ENCODE measurements at regions not wholly inside any gene's neighbourhood (a gene's known extent, or its start where the extent isn't known, plus 50 kb on each side); places are given as distances from the start of the nearest gene placed in this dataset.

GRCh38 chr9:99466781-99467180, 244.7 kb downstream of the SEC61B start:
- Histone ChIP-seq H3K4me3 (ENCODE audit: low read length) (no peak overlapping the region), H3K9me3 (ENCODE audit: control insufficient read depth, insufficient read depth, low read length) (no peaks in the 10 kb centered on the region), H3K27ac (ENCODE audit: low read depth, low read length) (no peak overlapping the region), H3K4me2 (ENCODE audit: low read length) (no peak overlapping the region), H4K20me1 (ENCODE audit: control insufficient read depth, insufficient read depth, low read depth, low read length) (no peaks in the 10 kb centered on the region), H3K9me2 (replicated peaks; ENCODE audit: control insufficient read depth, low read length) (no peaks in the 10 kb centered on the region), H3K36me3 (ENCODE audit: control insufficient read depth, low read length) (no peaks in the 10 kb centered on the region), H3F3A (ENCODE audit: control insufficient read depth, insufficient read depth) (no peaks in the 10 kb centered on the region), H3K79me2 (ENCODE audit: control insufficient read depth, low read length) (no peaks in the 10 kb centered on the region), H3K4me1 (ENCODE audit: control insufficient read depth, low read length) (no peaks in the 10 kb centered on the region), H3K27me3 (ENCODE audit: control insufficient read depth, low read length) (peaks cover 14% of the 10 kb centered on the region)
- no peak for TF ChIP-seq CTCF (IDR thresholded peaks at IDR 0.05; ENCODE audit: low read depth, low read length, poor library complexity, severe bottlenecking)
- TF ChIP-seq EZH2phosphoT487 (IDR thresholded peaks at IDR 0.05; ENCODE audit: borderline replicate concordance, low read length), result no peak

- H3K4me3 ChIP-seq (ENCODE audit: low read length), result no peak overlapping the region
- no peaks in the 10 kb centered on the region for H3K4me1 ChIP-seq (ENCODE audit: control insufficient read depth, low read length)
- H3K36me3 ChIP-seq (ENCODE audit: control insufficient read depth, low read length), result no peaks in the 10 kb centered on the region
- H3K4me2 ChIP-seq (ENCODE audit: low read length), result no peak overlapping the region
- no peaks in the 10 kb centered on the region for H3F3A ChIP-seq (ENCODE audit: control insufficient read depth, insufficient read depth)
- no peaks in the 10 kb centered on the region for H3K79me2 ChIP-seq (ENCODE audit: control insufficient read depth, low read length)
- H4K20me1 ChIP-seq (ENCODE audit: control insufficient read depth, insufficient read depth, low read depth, low read length), result no peaks in the 10 kb centered on the region
- TF ChIP-seq CTCF (IDR thresholded peaks at IDR 0.05; ENCODE audit: low read depth, low read length, poor library complexity, severe bottlenecking) (no peak), EZH2phosphoT487 (IDR thresholded peaks at IDR 0.05; ENCODE audit: borderline replicate concordance, low read length) (no peak)
- H3K9me3 ChIP-seq (ENCODE audit: control insufficient read depth, insufficient read depth, low read length), result no peaks in the 10 kb centered on the region
- no peak overlapping the region for H3K27ac ChIP-seq (ENCODE audit: low read depth, low read length)
- peaks cover 22% of the 10 kb centered on the region for H3K27me3 ChIP-seq (ENCODE audit: control insufficient read depth, low read length)
- H3K9me2 ChIP-seq (replicated peaks; ENCODE audit: control insufficient read depth, low read length), result no peaks in the 10 kb centered on the region
These were observed 249.0 kb downstream of the SEC61B start for GRCh38 chr9:99471033-99471432.

GRCh38 chr9:99472240-99472915, 250.3 kb downstream of the SEC61B start:
- Histone ChIP-seq H3K27ac (ENCODE audit: low read depth, low read length) (no peak overlapping the region), H3K9me2 (replicated peaks; ENCODE audit: control insufficient read depth, low read length) (no peaks in the 10 kb centered on the region), H3K4me1 (ENCODE audit: control insufficient read depth, low read length) (no peaks in the 10 kb centered on the region), H3K4me3 (ENCODE audit: low read length) (no peak overlapping the region), H3K27me3 (ENCODE audit: control insufficient read depth, low read length) (peaks cover 24% of the 10 kb centered on the region), H3K4me2 (ENCODE audit: low read length) (no peak overlapping the region), H3K36me3 (ENCODE audit: control insufficient read depth, low read length) (no peaks in the 10 kb centered on the region), H4K20me1 (ENCODE audit: control insufficient read depth, insufficient read depth, low read depth, low read length) (no peaks in the 10 kb centered on the region), H3F3A (ENCODE audit: control insufficient read depth, insufficient read depth) (no peaks in the 10 kb centered on the region), H3K9me3 (ENCODE audit: control insufficient read depth, insufficient read depth, low read length) (no peaks in the 10 kb centered on the region), H3K79me2 (ENCODE audit: control insufficient read depth, low read length) (no peaks in the 10 kb centered on the region)
- TF ChIP-seq CTCF (IDR thresholded peaks at IDR 0.05; ENCODE audit: low read depth, low read length, poor library complexity, severe bottlenecking) (no peak), EZH2phosphoT487 (IDR thresholded peaks at IDR 0.05; ENCODE audit: borderline replicate concordance, low read length) (no peak)

Data from DOHH2 (cell line).